Stimulated activated naive CD8-positive, alpha-beta T cell treated with anti-CD3 and anti-CD28 coated beads, Interleukin-15, amount 100 ng/mL, for 72 hours (primary cell): ENCODE measurements at regions not wholly inside any gene's neighbourhood (a gene's known extent, or its start where the extent isn't known, plus 50 kb on each side); places are given as distances from the start of the nearest gene placed in this dataset.
"Not testable (repeated sequence)": the region's sequence is repeated elsewhere in the genome, so short reads cannot be mapped to it uniquely, and the experiment has no call there.

Source experiments
- ATAC-seq: fragments of 150-1000 bp; cut with Tn5 transposase; 2 replicates; pipeline ENCODE4 v1.10.0; 2021; ENCODE audit warnings: mild to moderate bottlenecking, moderate library complexity
- DNase-seq, 2 donors: peaks; one replicate each; pipeline ENCODE4 v3.0.0; 2021 to 2022
- H3K27ac Mint-ChIP-seq, 2 donors: one replicate each; pipeline ENCODE4 v1.8.0; 2022; ENCODE audit warnings: mild to moderate bottlenecking in 2 of 2, mixed read lengths in 2 of 2, moderate library complexity in 2 of 2
- H3K27me3 Mint-ChIP-seq: one replicate; pipeline ENCODE4 v1.8.0; 2022; ENCODE audit warnings: mixed read lengths
- H3K4me1 Mint-ChIP-seq: one replicate; pipeline ENCODE4 v1.8.0; 2022; ENCODE audit warnings: mild to moderate bottlenecking, mixed read lengths
- H3K4me3 Mint-ChIP-seq, 2 donors: one replicate each; pipeline ENCODE4 v1.8.0; 2022; ENCODE audit warnings: mild to moderate bottlenecking in 2 of 2, mixed read lengths in 2 of 2, moderate library complexity in 1 of 2
- H3K9me3 Mint-ChIP-seq, 2 donors: one replicate each; pipeline ENCODE4 v1.8.0; 2022; ENCODE audit warnings: mixed read lengths in 2 of 2

- H3K27ac Mint-ChIP-seq = no peak overlapping the region
- H3K4me1 Mint-ChIP-seq = peaks cover 11% of the 10 kb centered on the region
- H3K9me3 Mint-ChIP-seq = peaks cover 5 to 11% of the 10 kb centered on the region in 2 donors
- no peak for DNase-seq
- ATAC-seq = no peak
- H3K27me3 Mint-ChIP-seq = no peaks in the 10 kb centered on the region
- H3K4me3 Mint-ChIP-seq = no peak overlapping the region
These were observed 108.8 kb downstream of the TNFSF18 start for GRCh38 chr1:172941945-172942344.

GRCh38 chr1:172943138-172943537 lies 107.6 kb downstream of the TNFSF18 start:
- H3K4me3 Mint-ChIP-seq, ATAC-seq, H3K27ac Mint-ChIP-seq, DNase-seq, H3K27me3 Mint-ChIP-seq: not testable (repeated sequence)
- peaks cover 23% of the 10 kb centered on the region for H3K4me1 Mint-ChIP-seq
- H3K9me3 Mint-ChIP-seq = peaks cover 5 to 11% of the 10 kb centered on the region in 2 donors

- peaks cover 30% of the 10 kb centered on the region for H3K4me1 Mint-ChIP-seq
- no peaks in the 10 kb centered on the region for H3K27me3 Mint-ChIP-seq
- ATAC-seq (no peak), DNase-seq (no peak)
- no peak overlapping the region for H3K4me3 Mint-ChIP-seq
- peaks cover 5 to 11% of the 10 kb centered on the region in 2 donors for H3K9me3 Mint-ChIP-seq
- no peak overlapping the region for H3K27ac Mint-ChIP-seq
These were observed 105.8 kb downstream of the TNFSF18 start for GRCh38 chr1:172944931-172945330.

GRCh38 chr1:172946814-172947507 lies 103.8 kb downstream of the TNFSF18 start:
- ATAC-seq = peak; percentile 41
- H3K4me3 Mint-ChIP-seq = no peak overlapping the region
- peaks cover 3% of the 10 kb centered on the region for H3K27me3 Mint-ChIP-seq
- no peak for DNase-seq
- peaks cover 39% of the 10 kb centered on the region for H3K4me1 Mint-ChIP-seq
- H3K9me3 Mint-ChIP-seq = peaks cover 5 to 11% of the 10 kb centered on the region in 2 donors
- no peak overlapping the region for H3K27ac Mint-ChIP-seq

DNA sequence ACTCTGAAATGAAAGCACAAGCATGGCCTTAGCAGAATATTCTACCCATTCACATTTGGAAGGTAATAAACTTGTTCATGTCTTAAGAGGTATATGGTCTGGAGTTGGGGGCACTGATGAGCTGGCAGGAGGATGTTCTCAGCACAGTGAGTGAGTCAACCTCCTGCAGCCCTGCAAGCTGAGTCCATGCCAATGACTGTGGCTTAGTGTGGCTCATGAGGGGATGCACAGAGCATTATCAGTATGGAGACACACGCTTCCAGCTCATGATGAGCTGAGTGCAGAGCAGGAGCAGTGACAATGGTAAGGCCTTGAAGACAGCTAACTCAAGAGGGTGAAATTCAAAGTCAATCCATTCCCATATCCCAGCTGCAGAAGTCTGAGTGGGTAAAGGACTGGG lies 102.3 kb downstream of the TNFSF18 start:
- Mint-ChIP-seq H3K9me3 (peaks cover under 1 to 2% of the 10 kb centered on the region in 2 donors), H3K4me3 (no peak overlapping the region), H3K27me3 (peaks cover 11% of the 10 kb centered on the region), H3K4me1 (peaks cover 49% of the 10 kb centered on the region), H3K27ac (no peak overlapping the region)
- peak in 1 of 2 donors; percentile 60 for DNase-seq
- peak; percentile 95 for ATAC-seq

GRCh38 chr1:172949096-172949495 lies 101.6 kb downstream of the TNFSF18 start:
- DNase-seq = no peak
- Mint-ChIP-seq H3K27ac (no peak overlapping the region), H3K9me3 (no peaks in the 10 kb centered on the region), H3K27me3 (peaks cover 11% of the 10 kb centered on the region), H3K4me3 (no peak overlapping the region), H3K4me1 (peaks cover 49% of the 10 kb centered on the region)
- no peak for ATAC-seq

- H3K27ac Mint-ChIP-seq = no peak overlapping the region
- no peak overlapping the region for H3K4me3 Mint-ChIP-seq
- H3K27me3 Mint-ChIP-seq = peaks cover 11% of the 10 kb centered on the region
- no peak for ATAC-seq
- DNase-seq = no peak
- H3K9me3 Mint-ChIP-seq = no peaks in the 10 kb centered on the region
- peaks cover 47% of the 10 kb centered on the region for H3K4me1 Mint-ChIP-seq
These were observed 100.2 kb downstream of the TNFSF18 start for GRCh38 chr1:172950528-172950927.

- Mint-ChIP-seq H3K27ac (peak overlapping the region in 1 of 2 donors; percentile 36), H3K4me1 (peaks cover 39% of the 10 kb centered on the region), H3K27me3 (peaks cover 11% of the 10 kb centered on the region), H3K9me3 (no peaks in the 10 kb centered on the region), H3K4me3 (no peak overlapping the region)
- ATAC-seq (peak; percentile 78), DNase-seq (no peak)
These were observed 98.9 kb downstream of the TNFSF18 start for GRCh38 chr1:172951730-172952365.

DNA sequence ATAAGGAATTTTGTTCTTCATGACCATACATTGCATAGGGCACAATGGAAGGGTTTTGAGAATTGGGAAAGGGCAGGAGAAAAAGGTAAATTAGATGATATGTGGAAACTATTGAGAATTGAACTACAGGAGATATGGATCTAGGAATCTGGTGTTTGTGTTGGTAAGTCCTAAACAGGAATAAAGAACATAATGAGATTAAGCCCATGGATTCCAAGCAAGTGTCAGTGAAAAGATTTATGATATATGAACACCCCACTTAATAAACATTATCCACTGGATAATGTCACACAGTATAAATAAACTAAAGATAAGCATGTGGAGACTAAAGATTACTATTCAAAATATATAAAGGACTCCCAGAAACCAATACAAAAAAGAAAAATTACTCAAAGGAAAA lies 98.2 kb downstream of the TNFSF18 start:
- Mint-ChIP-seq H3K27ac (no peak overlapping the region), H3K9me3 (no peaks in the 10 kb centered on the region), H3K4me3 (no peak overlapping the region), H3K27me3 (peaks cover 11% of the 10 kb centered on the region), H3K4me1 (peaks cover 32% of the 10 kb centered on the region)
- ATAC-seq = no peak
- DNase-seq = no peak

GRCh38 chr1:172954476-172955150 lies 96.1 kb downstream of the TNFSF18 start:
- Mint-ChIP-seq H3K27ac (no peak overlapping the region), H3K4me3 (no peak overlapping the region), H3K9me3 (no peaks in the 10 kb centered on the region), H3K27me3 (peaks cover 11% of the 10 kb centered on the region), H3K4me1 (peaks cover 20% of the 10 kb centered on the region)
- ATAC-seq (no peak), DNase-seq (no peak)

DNA sequence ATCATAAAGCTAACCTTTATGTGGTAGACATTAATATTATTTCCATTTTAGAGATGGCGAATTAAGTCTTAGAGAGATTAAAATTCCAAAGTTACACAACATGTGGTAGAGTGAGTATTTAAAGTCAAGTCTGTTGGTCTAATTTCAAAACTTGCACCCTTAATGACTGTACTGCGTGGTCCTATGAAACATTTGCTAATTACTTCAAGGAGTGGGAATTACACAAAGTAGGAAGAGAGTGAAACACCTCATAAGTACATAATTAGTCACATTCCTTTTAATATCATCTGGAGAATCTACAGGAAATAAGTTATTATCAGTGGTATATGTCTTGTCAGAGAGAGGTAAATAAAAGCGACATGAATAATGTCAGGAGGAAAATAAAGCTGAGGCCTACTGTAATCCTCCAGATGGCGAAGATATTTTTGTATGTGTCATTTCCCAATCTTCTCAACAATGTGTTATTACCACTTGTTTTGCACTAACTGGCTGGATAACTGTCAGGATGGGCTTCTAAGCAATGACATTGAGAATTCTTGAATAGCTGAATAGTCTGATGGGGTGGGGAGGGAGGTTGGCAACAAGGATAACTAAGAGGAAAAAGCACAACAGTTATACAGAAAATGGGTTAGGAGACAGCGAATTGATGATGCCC lies 95.5 kb downstream of the TNFSF18 start:
- Mint-ChIP-seq H3K27me3 (peaks cover 11% of the 10 kb centered on the region), H3K27ac (no peak overlapping the region), H3K4me1 (peaks cover 20% of the 10 kb centered on the region), H3K4me3 (no peak overlapping the region), H3K9me3 (no peaks in the 10 kb centered on the region)
- ATAC-seq = no peak
- no peak for DNase-seq

GRCh38 chr1:172956871-172957270 lies 93.9 kb downstream of the TNFSF18 start:
- Mint-ChIP-seq H3K27me3 (peaks cover 9% of the 10 kb centered on the region), H3K4me3 (no peak overlapping the region), H3K27ac (no peak overlapping the region), H3K9me3 (no peaks in the 10 kb centered on the region), H3K4me1 (peaks cover 11% of the 10 kb centered on the region)
- no peak for ATAC-seq
- DNase-seq = no peak

DNA sequence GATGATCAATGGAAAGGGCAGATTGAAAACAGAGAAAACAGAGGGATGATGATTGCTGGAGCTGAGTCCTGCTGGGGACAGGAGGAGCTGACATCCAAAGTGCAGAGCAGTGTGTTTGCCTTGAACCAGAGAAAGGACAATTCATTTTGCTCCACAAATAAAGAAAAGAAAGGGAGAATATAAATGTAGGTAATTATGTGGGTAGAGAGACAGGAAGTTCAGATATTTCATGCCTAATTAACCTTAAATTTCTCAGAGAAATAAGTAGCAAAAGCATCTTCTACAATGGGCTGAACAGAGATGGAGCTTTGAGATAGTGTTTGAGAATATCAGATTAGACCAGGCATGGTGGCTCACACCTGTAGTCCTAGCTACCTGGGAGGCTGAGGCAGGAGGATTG lies 93.2 kb downstream of the TNFSF18 start:
- ATAC-seq (no peak), DNase-seq (no peak)
- peaks cover 5% of the 10 kb centered on the region for H3K4me1 Mint-ChIP-seq
- H3K27me3 Mint-ChIP-seq = peaks cover 3% of the 10 kb centered on the region
- no peak overlapping the region for H3K27ac Mint-ChIP-seq
- H3K4me3 Mint-ChIP-seq = no peak overlapping the region
- H3K9me3 Mint-ChIP-seq = no peaks in the 10 kb centered on the region

DNA sequence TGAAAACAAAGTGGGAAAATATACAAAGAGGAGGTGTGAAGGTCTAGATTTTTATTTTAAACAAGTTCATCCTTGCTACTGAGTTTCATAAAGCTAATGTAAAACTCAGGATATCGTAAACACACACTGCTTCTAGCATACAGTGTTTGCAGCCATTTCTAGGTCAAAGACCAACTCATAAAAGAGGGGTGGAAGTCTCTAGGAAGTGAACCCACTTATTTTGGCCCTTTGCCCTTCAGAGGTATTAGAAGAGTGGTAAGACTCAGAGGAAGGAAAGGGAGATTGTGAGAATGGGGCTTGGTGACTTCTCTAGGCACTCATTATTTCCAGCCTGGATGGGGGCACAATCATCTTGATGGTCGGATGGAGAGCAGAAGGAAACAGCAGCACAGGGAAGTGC lies 91.2 kb downstream of the TNFSF18 start:
- H3K27ac Mint-ChIP-seq = no peak overlapping the region

DNA sequence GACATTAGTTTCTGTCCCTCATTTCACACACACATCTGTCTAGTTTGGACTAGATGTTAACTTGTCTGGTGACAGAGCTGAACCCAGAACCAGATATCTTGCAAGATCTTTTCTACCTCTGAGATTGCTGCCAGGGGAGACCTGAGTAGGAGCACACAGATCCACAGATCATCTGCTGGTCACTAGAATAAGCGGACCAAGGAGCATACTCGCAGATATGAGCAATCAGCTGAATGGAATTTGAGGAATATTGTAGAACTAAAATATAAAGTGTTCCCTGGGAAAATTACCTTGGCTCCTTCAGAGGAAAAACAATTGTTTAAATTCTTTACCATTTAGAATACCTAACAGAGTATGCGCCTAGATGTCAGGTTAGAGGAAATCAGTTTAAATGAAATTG lies 90.7 kb downstream of the TNFSF18 start:
- H3K4me3 Mint-ChIP-seq = no peak overlapping the region
- no peaks in the 10 kb centered on the region for H3K27me3 Mint-ChIP-seq
- H3K4me1 Mint-ChIP-seq = no peaks in the 10 kb centered on the region
- no peak for ATAC-seq
- H3K9me3 Mint-ChIP-seq = no peaks in the 10 kb centered on the region
- no peak for DNase-seq
- H3K27ac Mint-ChIP-seq = no peak overlapping the region

More for the DNA sequence above, 91.2 kb downstream of the TNFSF18 start:
- no peak for DNase-seq
- H3K4me1 Mint-ChIP-seq = no peaks in the 10 kb centered on the region
- no peaks in the 10 kb centered on the region for H3K9me3 Mint-ChIP-seq
- no peak for ATAC-seq
- H3K4me3 Mint-ChIP-seq = no peak overlapping the region
- no peaks in the 10 kb centered on the region for H3K27me3 Mint-ChIP-seq
